ENCODE measurements at regions not wholly inside any gene's neighbourhood (a gene's known extent, or its start where the extent isn't known, plus 50 kb on each side); places are given as distances from the start of the nearest gene placed in this dataset.

- no peaks in the 10 kb centered on the region for H3K27me3 ChIP-seq (ENCODE audit: insufficient read depth, poor library complexity, severe bottlenecking)
- TF ChIP-seq POLR2AphosphoS5 (IDR thresholded peaks at IDR 0.05; ENCODE audit: low read depth) (no peak), GABPA (IDR thresholded peaks at IDR 0.05; ENCODE audit: low read depth) (no peak), SPI1 (IDR thresholded peaks at IDR 0.05; ENCODE audit: borderline replicate concordance, low read depth) (no peak)
- TF ChIP-seq, protein P1, sequence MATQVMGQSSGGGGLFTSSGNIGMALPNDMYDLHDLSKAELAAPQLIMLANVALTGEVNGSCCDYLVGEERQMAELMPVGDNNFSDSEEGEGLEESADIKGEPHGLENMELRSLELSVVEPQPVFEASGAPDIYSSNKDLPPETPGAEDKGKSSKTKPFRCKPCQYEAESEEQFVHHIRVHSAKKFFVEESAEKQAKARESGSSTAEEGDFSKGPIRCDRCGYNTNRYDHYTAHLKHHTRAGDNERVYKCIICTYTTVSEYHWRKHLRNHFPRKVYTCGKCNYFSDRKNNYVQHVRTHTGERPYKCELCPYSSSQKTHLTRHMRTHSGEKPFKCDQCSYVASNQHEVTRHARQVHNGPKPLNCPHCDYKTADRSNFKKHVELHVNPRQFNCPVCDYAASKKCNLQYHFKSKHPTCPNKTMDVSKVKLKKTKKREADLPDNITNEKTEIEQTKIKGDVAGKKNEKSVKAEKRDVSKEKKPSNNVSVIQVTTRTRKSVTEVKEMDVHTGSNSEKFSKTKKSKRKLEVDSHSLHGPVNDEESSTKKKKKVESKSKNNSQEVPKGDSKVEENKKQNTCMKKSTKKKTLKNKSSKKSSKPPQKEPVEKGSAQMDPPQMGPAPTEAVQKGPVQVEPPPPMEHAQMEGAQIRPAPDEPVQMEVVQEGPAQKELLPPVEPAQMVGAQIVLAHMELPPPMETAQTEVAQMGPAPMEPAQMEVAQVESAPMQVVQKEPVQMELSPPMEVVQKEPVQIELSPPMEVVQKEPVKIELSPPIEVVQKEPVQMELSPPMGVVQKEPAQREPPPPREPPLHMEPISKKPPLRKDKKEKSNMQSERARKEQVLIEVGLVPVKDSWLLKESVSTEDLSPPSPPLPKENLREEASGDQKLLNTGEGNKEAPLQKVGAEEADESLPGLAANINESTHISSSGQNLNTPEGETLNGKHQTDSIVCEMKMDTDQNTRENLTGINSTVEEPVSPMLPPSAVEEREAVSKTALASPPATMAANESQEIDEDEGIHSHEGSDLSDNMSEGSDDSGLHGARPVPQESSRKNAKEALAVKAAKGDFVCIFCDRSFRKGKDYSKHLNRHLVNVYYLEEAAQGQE (IDR thresholded peaks at IDR 0.05; ENCODE audit: insufficient replicate concordance, low read depth), result no peak
- TF ChIP-seq, protein P2, sequence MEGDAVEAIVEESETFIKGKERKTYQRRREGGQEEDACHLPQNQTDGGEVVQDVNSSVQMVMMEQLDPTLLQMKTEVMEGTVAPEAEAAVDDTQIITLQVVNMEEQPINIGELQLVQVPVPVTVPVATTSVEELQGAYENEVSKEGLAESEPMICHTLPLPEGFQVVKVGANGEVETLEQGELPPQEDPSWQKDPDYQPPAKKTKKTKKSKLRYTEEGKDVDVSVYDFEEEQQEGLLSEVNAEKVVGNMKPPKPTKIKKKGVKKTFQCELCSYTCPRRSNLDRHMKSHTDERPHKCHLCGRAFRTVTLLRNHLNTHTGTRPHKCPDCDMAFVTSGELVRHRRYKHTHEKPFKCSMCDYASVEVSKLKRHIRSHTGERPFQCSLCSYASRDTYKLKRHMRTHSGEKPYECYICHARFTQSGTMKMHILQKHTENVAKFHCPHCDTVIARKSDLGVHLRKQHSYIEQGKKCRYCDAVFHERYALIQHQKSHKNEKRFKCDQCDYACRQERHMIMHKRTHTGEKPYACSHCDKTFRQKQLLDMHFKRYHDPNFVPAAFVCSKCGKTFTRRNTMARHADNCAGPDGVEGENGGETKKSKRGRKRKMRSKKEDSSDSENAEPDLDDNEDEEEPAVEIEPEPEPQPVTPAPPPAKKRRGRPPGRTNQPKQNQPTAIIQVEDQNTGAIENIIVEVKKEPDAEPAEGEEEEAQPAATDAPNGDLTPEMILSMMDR (IDR thresholded peaks at IDR 0.05; ENCODE audit: insufficient read depth, low read length), result no peak
- no peak for DNase-seq (ENCODE audit: low read depth in 1 of 2, low spot score in 1 of 2)
- no peak overlapping the region for H3K27ac ChIP-seq (replicated peaks)
- no peak overlapping the region for H3K4me3 ChIP-seq (replicated peaks; ENCODE audit: insufficient read depth, low read length)
These were observed 50.4 kb upstream of the SOD1 start for GRCh38 chr21:31609081-31609480.

- Histone ChIP-seq H3K4me3 (replicated peaks; ENCODE audit: insufficient read depth, low read length) (no peak overlapping the region), H3K27me3 (ENCODE audit: insufficient read depth, poor library complexity, severe bottlenecking) (no peaks in the 10 kb centered on the region), H3K27ac (replicated peaks) (no peak overlapping the region)
- no peak for DNase-seq (ENCODE audit: low read depth in 1 of 2, low spot score in 1 of 2)
- TF ChIP-seq POLR2AphosphoS5 (IDR thresholded peaks at IDR 0.05; ENCODE audit: low read depth), result no peak
- no peak for TF ChIP-seq SPI1 (IDR thresholded peaks at IDR 0.05; ENCODE audit: borderline replicate concordance, low read depth)
- TF ChIP-seq, protein P2 (IDR thresholded peaks at IDR 0.05; ENCODE audit: insufficient read depth, low read length), result no peak
- no peak for TF ChIP-seq GABPA (IDR thresholded peaks at IDR 0.05; ENCODE audit: low read depth)
- TF ChIP-seq, protein P1 (IDR thresholded peaks at IDR 0.05; ENCODE audit: insufficient replicate concordance, low read depth), result no peak
These were observed 51.7 kb upstream of the SOD1 start for GRCh38 chr21:31607791-31608190.

DNA sequence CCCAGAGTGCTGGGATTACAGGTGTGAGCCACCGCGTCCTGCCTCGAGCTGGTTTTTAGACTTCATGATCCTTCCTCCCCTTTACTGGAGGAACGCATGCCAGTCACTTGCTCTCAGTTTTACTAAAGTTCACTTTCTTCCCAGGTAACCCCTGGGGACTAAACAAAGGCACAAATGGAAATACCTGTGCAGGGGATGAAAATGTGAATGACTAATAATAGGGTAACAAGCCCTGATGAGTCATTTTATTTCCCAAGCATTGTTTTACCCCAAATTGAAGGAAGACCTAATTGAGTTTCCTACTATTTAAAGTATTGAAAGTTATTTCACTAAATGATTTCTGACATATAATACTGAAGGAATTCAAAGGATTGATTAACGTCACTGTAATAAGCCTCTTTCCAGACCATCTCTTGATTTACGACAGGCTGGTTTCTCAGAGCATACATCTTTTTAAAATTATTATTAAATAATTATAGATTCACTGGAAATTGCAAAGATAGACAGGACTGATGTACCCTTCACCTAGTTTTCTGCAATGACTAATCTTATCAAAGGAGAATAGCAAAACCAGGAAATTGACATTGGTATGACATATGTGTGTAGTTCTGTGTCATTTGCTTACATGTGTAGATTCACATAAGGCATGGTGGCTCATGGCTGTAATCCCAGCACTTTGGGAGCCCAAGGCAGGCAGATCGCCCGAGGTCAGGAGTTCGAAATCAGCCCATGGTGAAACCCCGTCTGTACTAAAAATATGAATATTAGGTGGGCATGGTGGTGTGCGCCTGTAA lies 53.2 kb upstream of the SOD1 start:
- no peak for DNase-seq (ENCODE audit: low read depth in 1 of 2, low spot score in 1 of 2)
- no peak overlapping the region for H3K27ac ChIP-seq (replicated peaks)
- TF ChIP-seq POLR2AphosphoS5 (IDR thresholded peaks at IDR 0.05; ENCODE audit: low read depth) (no peak), GABPA (IDR thresholded peaks at IDR 0.05; ENCODE audit: low read depth) (no peak), SPI1 (IDR thresholded peaks at IDR 0.05; ENCODE audit: borderline replicate concordance, low read depth) (no peak)
- TF ChIP-seq, protein P2 (IDR thresholded peaks at IDR 0.05; ENCODE audit: insufficient read depth, low read length), result no peak
- TF ChIP-seq, protein P1 (IDR thresholded peaks at IDR 0.05; ENCODE audit: insufficient replicate concordance, low read depth), result no peak
- no peak overlapping the region for H3K4me3 ChIP-seq (replicated peaks; ENCODE audit: insufficient read depth, low read length)
- no peaks in the 10 kb centered on the region for H3K27me3 ChIP-seq (ENCODE audit: insufficient read depth, poor library complexity, severe bottlenecking)

Measured in HL-60 (cell line).